ENCODE measurements at regions not wholly inside any gene's neighbourhood (a gene's known extent, or its start where the extent isn't known, plus 50 kb on each side); places are given as distances from the start of the nearest gene placed in this dataset.

DNA sequence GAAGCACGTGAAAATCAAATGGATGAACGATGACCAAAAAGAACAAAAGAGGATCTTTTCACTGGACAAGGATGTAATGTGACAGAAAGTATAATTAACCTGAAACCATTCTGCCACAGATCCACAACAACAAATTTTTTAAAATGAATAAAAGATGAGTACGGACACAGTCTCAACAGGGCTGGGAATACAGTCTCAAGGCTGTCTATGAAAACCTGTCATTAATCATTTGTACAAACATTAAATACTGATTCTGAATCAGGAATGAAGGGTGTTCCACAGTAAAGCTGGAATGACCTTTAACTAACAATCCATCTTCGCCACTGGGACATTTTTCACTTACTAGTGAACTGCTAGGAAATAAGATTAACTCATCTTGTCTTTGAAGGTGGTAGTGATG, 506.9 kb upstream of the ADAMTS9 start:
- TF ChIP-seq EZH2 (IDR thresholded peaks at IDR 0.05; ENCODE audit: insufficient read depth, low read length) = no peak
- TF ChIP-seq, protein P1, sequence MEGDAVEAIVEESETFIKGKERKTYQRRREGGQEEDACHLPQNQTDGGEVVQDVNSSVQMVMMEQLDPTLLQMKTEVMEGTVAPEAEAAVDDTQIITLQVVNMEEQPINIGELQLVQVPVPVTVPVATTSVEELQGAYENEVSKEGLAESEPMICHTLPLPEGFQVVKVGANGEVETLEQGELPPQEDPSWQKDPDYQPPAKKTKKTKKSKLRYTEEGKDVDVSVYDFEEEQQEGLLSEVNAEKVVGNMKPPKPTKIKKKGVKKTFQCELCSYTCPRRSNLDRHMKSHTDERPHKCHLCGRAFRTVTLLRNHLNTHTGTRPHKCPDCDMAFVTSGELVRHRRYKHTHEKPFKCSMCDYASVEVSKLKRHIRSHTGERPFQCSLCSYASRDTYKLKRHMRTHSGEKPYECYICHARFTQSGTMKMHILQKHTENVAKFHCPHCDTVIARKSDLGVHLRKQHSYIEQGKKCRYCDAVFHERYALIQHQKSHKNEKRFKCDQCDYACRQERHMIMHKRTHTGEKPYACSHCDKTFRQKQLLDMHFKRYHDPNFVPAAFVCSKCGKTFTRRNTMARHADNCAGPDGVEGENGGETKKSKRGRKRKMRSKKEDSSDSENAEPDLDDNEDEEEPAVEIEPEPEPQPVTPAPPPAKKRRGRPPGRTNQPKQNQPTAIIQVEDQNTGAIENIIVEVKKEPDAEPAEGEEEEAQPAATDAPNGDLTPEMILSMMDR (IDR thresholded peaks at IDR 0.05; ENCODE audit: insufficient read depth, low read depth, low read length) = no peak
